PC-9 (cell line): ENCODE measurements at regions not wholly inside any gene's neighbourhood (a gene's known extent, or its start where the extent isn't known, plus 50 kb on each side); places are given as distances from the start of the nearest gene placed in this dataset.

Experiments used
- EZH2 ChIP-seq: fragments of 200-600 bp; sonication (generic); IDR thresholded peaks from 2 replicates; pipeline ENCODE4 v1.8.0; 2017; ENCODE audit warnings: antibody characterized with exemption, low read depth
- TF ChIP-seq, protein P1 (sequence below): fragments of 200-600 bp; sonication (generic); conservative IDR thresholded peaks from 2 replicates; pipeline ENCODE4 v1.6.1; 2017; ENCODE audit warnings: mixed run types, antibody characterized with exemption, mild to moderate bottlenecking, moderate library complexity

DNA sequence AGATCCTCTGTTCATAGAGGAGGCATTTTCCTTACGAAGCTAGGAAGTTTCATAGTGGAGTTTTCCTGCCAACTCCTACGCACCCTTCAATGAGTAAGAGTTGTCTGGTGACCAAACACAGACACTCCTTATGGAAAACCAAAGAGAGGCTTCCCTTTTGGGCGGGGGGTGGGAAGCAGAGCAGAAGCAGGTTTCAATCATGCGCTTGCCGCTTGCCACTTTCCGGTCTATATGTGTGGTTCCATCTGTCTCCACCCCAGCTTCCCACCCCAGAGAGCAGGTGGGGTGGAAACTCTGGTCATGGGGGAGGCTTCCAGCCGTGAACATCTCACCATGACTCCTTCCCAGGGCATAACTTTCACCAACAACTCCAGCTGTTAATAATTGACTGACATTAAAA lies 68.8 kb upstream of the GRB10 start:
- TF ChIP-seq, protein P1, sequence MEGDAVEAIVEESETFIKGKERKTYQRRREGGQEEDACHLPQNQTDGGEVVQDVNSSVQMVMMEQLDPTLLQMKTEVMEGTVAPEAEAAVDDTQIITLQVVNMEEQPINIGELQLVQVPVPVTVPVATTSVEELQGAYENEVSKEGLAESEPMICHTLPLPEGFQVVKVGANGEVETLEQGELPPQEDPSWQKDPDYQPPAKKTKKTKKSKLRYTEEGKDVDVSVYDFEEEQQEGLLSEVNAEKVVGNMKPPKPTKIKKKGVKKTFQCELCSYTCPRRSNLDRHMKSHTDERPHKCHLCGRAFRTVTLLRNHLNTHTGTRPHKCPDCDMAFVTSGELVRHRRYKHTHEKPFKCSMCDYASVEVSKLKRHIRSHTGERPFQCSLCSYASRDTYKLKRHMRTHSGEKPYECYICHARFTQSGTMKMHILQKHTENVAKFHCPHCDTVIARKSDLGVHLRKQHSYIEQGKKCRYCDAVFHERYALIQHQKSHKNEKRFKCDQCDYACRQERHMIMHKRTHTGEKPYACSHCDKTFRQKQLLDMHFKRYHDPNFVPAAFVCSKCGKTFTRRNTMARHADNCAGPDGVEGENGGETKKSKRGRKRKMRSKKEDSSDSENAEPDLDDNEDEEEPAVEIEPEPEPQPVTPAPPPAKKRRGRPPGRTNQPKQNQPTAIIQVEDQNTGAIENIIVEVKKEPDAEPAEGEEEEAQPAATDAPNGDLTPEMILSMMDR: no peak
- no peak for TF ChIP-seq EZH2
